H1 (cell line): ENCODE measurements at regions not wholly inside any gene's neighbourhood (a gene's known extent, or its start where the extent isn't known, plus 50 kb on each side); places are given as distances from the start of the nearest gene placed in this dataset.

Experiments
- EP300 ChIP-seq, 2 experiments: IDR thresholded peaks; 1 replicate in 1 of 2; 2 replicates in 1 of 2; pipeline ENCODE4 v1.6.1; 2011 to 2012; ENCODE audit warnings: low read depth in 2 of 2, low read length in 2 of 2, mild to moderate bottlenecking in 2 of 2, borderline replicate concordance in 1 of 2, inconsistent platforms in 1 of 2, moderate library complexity in 1 of 2
- POLR2A ChIP-seq, 2 experiments: IDR thresholded peaks; 1 replicate in 1 of 2; 2 replicates in 1 of 2; pipeline ENCODE4 v1.6.1; 2011; ENCODE audit warnings: low read depth in 2 of 2, low read length in 2 of 2, mild to moderate bottlenecking in 2 of 2; ENCODE audit errors: control extremely low read depth in 1 of 2
- RXRA ChIP-seq: IDR thresholded peaks from 2 replicates; pipeline ENCODE4 v1.6.1; 2011; ENCODE audit warnings: low read depth, mild to moderate bottlenecking, low read length, moderate library complexity; ENCODE audit not compliant: insufficient read depth
- SP2 ChIP-seq: IDR thresholded peaks from 2 replicates; pipeline ENCODE4 v1.6.1; 2012; ENCODE audit warnings: mild to moderate bottlenecking, low read length, inconsistent platforms
- TBP ChIP-seq: IDR thresholded peaks from 2 replicates; pipeline ENCODE4 v1.6.1; 2011; ENCODE audit warnings: low read depth, low read length, improper control_type of control experiment
- TF ChIP-seq, protein P1 (sequence below), 3 experiments: IDR thresholded peaks; 1 replicate in 2 of 3; 2 replicates in 1 of 3; pipeline versions ENCODE4 v1.5.1 to v1.6.1; 2011; ENCODE audit warnings: low read length in 3 of 3, mild to moderate bottlenecking in 3 of 3, inconsistent platforms in 2 of 3, low read depth in 1 of 3, moderate library complexity in 1 of 3; ENCODE audit not compliant: insufficient read depth in 1 of 3; ENCODE audit errors: control extremely low read depth in 1 of 3

- TF ChIP-seq, protein P1, sequence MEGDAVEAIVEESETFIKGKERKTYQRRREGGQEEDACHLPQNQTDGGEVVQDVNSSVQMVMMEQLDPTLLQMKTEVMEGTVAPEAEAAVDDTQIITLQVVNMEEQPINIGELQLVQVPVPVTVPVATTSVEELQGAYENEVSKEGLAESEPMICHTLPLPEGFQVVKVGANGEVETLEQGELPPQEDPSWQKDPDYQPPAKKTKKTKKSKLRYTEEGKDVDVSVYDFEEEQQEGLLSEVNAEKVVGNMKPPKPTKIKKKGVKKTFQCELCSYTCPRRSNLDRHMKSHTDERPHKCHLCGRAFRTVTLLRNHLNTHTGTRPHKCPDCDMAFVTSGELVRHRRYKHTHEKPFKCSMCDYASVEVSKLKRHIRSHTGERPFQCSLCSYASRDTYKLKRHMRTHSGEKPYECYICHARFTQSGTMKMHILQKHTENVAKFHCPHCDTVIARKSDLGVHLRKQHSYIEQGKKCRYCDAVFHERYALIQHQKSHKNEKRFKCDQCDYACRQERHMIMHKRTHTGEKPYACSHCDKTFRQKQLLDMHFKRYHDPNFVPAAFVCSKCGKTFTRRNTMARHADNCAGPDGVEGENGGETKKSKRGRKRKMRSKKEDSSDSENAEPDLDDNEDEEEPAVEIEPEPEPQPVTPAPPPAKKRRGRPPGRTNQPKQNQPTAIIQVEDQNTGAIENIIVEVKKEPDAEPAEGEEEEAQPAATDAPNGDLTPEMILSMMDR (IDR thresholded peaks at IDR 0.05; ENCODE audit: control extremely low read depth in 1 of 3, insufficient read depth in 1 of 3, low read depth in 1 of 3, low read length in 3 of 3), result no peak
- TF ChIP-seq RXRA (no peak), SP2 (no peak), EP300 (IDR thresholded peaks at IDR 0.05; ENCODE audit: borderline replicate concordance in 1 of 2, low read depth in 2 of 2, low read length in 2 of 2) (no peak), POLR2A (IDR thresholded peaks at IDR 0.05; ENCODE audit: control extremely low read depth in 1 of 2, low read depth in 2 of 2, low read length in 2 of 2) (no peak), TBP (no peak)
These were observed 105.5 kb downstream of the IRS2 start for GRCh38 chr13:109680930-109681329.
